H9 (cell line): ENCODE measurements at regions not wholly inside any gene's neighbourhood (a gene's known extent, or its start where the extent isn't known, plus 50 kb on each side); places are given as distances from the start of the nearest gene placed in this dataset.
A peak's percentile ranks its signal among the peaks of the same experiment; 100 is the strongest.

Experiments
- DNase-seq: peaks from one replicate; pipeline ENCODE4 v3.0.0-alpha.2; 2017
- H2AFZ ChIP-seq: one replicate; pipeline ENCODE4 v1.6.1; 2013; ENCODE audit warnings: mild to moderate bottlenecking, low read length, control low read depth, moderate library complexity
- H2AK5ac ChIP-seq: 2 replicates; pipeline ENCODE4 v1.6.1; 2013; ENCODE audit warnings: low read length, control low read depth, mixed read lengths; ENCODE audit not compliant: insufficient read length
- H2BK120ac ChIP-seq: one replicate; pipeline ENCODE4 v1.6.1; 2013; ENCODE audit warnings: low read depth, mild to moderate bottlenecking, low read length, control low read depth, inconsistent platforms; ENCODE audit not compliant: poor library complexity, severe bottlenecking
- H2BK12ac ChIP-seq: 2 replicates; pipeline ENCODE4 v1.6.1; 2013; ENCODE audit warnings: low read length, control low read depth, mixed read lengths, low read depth; ENCODE audit not compliant: insufficient read length
- H2BK15ac ChIP-seq: 2 replicates; pipeline ENCODE4 v1.6.1; 2013; ENCODE audit warnings: low read depth, low read length, control low read depth
- H2BK20ac ChIP-seq: one replicate; pipeline ENCODE4 v1.6.1; 2013; ENCODE audit warnings: low read depth, mild to moderate bottlenecking, low read length, control low read depth, inconsistent platforms; ENCODE audit not compliant: poor library complexity, severe bottlenecking
- H2BK5ac ChIP-seq: 2 replicates; pipeline ENCODE4 v1.6.1; 2013; ENCODE audit warnings: low read length, control low read depth, mixed read lengths; ENCODE audit not compliant: insufficient read length
- H3K14ac ChIP-seq: 2 replicates; pipeline ENCODE4 v1.6.1; 2013; ENCODE audit warnings: low read length, control low read depth; ENCODE audit not compliant: insufficient read depth
- H3K18ac ChIP-seq: 2 replicates; pipeline ENCODE4 v1.6.1; 2013; ENCODE audit warnings: low read depth, mild to moderate bottlenecking, mixed read lengths, low read length, control low read depth; ENCODE audit not compliant: insufficient read length
- H3K23ac ChIP-seq: 2 replicates; pipeline ENCODE4 v1.6.1; 2013; ENCODE audit warnings: low read length, control low read depth, mixed read lengths, low read depth; ENCODE audit not compliant: insufficient read length
- H3K23me2 ChIP-seq: 2 replicates; pipeline ENCODE4 v1.6.1; 2013; ENCODE audit warnings: low read depth, mild to moderate bottlenecking, mixed read lengths, low read length, control low read depth; ENCODE audit not compliant: insufficient read length, poor library complexity, severe bottlenecking
- H3K27ac ChIP-seq: 2 replicates; pipeline ENCODE4 v1.5.1; 2013; ENCODE audit warnings: low read length, control low read depth, mixed read lengths, low read depth; ENCODE audit not compliant: insufficient read length
- H3K27me3 ChIP-seq: 2 replicates; pipeline ENCODE4 v1.6.1; 2013; ENCODE audit warnings: low read length, control low read depth, inconsistent platforms; ENCODE audit not compliant: insufficient read depth
- H3K4ac ChIP-seq: 2 replicates; pipeline ENCODE4 v1.6.1; 2013; ENCODE audit warnings: low read depth, mild to moderate bottlenecking, control low read depth, inconsistent platforms, low read length, moderate library complexity
- H3K4me1 ChIP-seq: 2 replicates; pipeline ENCODE4 v1.6.1; 2013; ENCODE audit warnings: low read length, control low read depth, inconsistent platforms; ENCODE audit not compliant: insufficient read depth
- H3K4me2 ChIP-seq: 2 replicates; pipeline ENCODE4 v1.6.1; 2013; ENCODE audit warnings: low read length, control low read depth, mixed read lengths; ENCODE audit not compliant: insufficient read length, insufficient read depth
- H3K56ac ChIP-seq: 2 replicates; pipeline ENCODE4 v1.6.1; 2013; ENCODE audit warnings: low read depth, mild to moderate bottlenecking, mixed read lengths, low read length, control low read depth; ENCODE audit not compliant: insufficient read length
- H3K79me1 ChIP-seq: 2 replicates; pipeline ENCODE4 v1.6.1; 2013; ENCODE audit warnings: low read depth, mild to moderate bottlenecking, moderate library complexity, low read length, control low read depth, inconsistent platforms; ENCODE audit not compliant: insufficient read depth, poor library complexity, severe bottlenecking
- H3K79me2 ChIP-seq: 2 replicates; pipeline ENCODE4 v1.6.1; 2013; ENCODE audit warnings: low read length, control low read depth, inconsistent platforms; ENCODE audit not compliant: insufficient read depth
- H3K9ac ChIP-seq: 2 replicates; pipeline ENCODE4 v1.6.1; 2013; ENCODE audit warnings: low read length, control low read depth, mixed read lengths; ENCODE audit not compliant: insufficient read length; ENCODE audit errors: extremely low read depth
- H3K9me3 ChIP-seq: one replicate; pipeline ENCODE4 v1.6.1; 2013; ENCODE audit warnings: low read depth, low read length, inconsistent platforms; ENCODE audit not compliant: control insufficient read depth
- H3T11ph ChIP-seq: one replicate; pipeline ENCODE4 v1.6.1; 2013; ENCODE audit warnings: mild to moderate bottlenecking, low read length, control low read depth, inconsistent platforms
- H4K20me1 ChIP-seq: one replicate; pipeline ENCODE4 v1.6.1; 2013; ENCODE audit not compliant: control insufficient read depth, insufficient read length, insufficient read depth
- H4K5ac ChIP-seq: 2 replicates; pipeline ENCODE4 v1.6.1; 2013; ENCODE audit warnings: low read depth, mild to moderate bottlenecking, mixed read lengths, low read length, control low read depth; ENCODE audit not compliant: insufficient read length
- H4K8ac ChIP-seq: replicated peaks from 2 replicates; pipeline ENCODE4 v1.6.1; 2013; ENCODE audit warnings: low read length, control low read depth, mixed read lengths, low read depth; ENCODE audit not compliant: insufficient read length
- H4K91ac ChIP-seq: 2 replicates; pipeline ENCODE4 v1.6.1; 2013; ENCODE audit warnings: low read depth, mild to moderate bottlenecking, moderate library complexity, mixed read lengths, low read length, control low read depth; ENCODE audit not compliant: insufficient read length
- H3K27ac Mint-ChIP-seq, 3 experiments: 2 replicates in 2 of 3; 3 replicates in 1 of 3; pipeline ENCODE4 v1.8.0; 2020 to 2021; ENCODE audit warnings: mixed read lengths in 3 of 3, mild to moderate bottlenecking in 1 of 3, moderate library complexity in 1 of 3
- H3K27me3 Mint-ChIP-seq: 2 replicates; pipeline ENCODE4 v1.8.0; 2021; ENCODE audit warnings: low read depth, mild to moderate bottlenecking, moderate library complexity, mixed read lengths
- H3K36me3 Mint-ChIP-seq, 3 experiments: 2 replicates in 2 of 3; 3 replicates in 1 of 3; pipeline ENCODE4 v1.8.0; 2020 to 2021; ENCODE audit warnings: low read depth in 3 of 3, mixed read lengths in 3 of 3; ENCODE audit not compliant: insufficient read depth in 1 of 3
- H3K4me1 Mint-ChIP-seq, 2 experiments: 2 replicates each; pipeline ENCODE4 v1.8.0; 2020; ENCODE audit warnings: mixed read lengths in 2 of 2
- H3K4me3 Mint-ChIP-seq, 2 experiments: 2 replicates in 1 of 2; 3 replicates in 1 of 2; pipeline ENCODE4 v1.8.0; 2020 to 2021; ENCODE audit warnings: mild to moderate bottlenecking in 2 of 2, mixed read lengths in 2 of 2, moderate library complexity in 1 of 2
- H3K9me3 Mint-ChIP-seq, 2 experiments: 2 replicates in 1 of 2; 3 replicates in 1 of 2; pipeline ENCODE4 v1.8.0; 2020; ENCODE audit warnings: mild to moderate bottlenecking in 2 of 2, mixed read lengths in 2 of 2, moderate library complexity in 1 of 2
- CTCF ChIP-seq: fragments of 200-600 bp; sonication (generic); conservative IDR thresholded peaks from 3 replicates; pipeline ENCODE4 v1.8.0; 2021; ENCODE audit warnings: antibody characterized with exemption, mild to moderate bottlenecking
- WGBS: extraction: QIAGEN DNeasy Blood & Tissue Kit; methylation state at CpG from one replicate; pipeline ENCODE4 v1.1.7; 2013; ENCODE audit warnings: missing lambda C conversion rate, low lambda C conversion rate, mixed read lengths; ENCODE audit not compliant: insufficient read length; ENCODE audit errors: extremely low coverage; 5-methylcytosine and 5-hydroxymethylcytosine counted together

- WGBS, result no CpG with 5 or more reads among the region's 2 CpGs
- H4K8ac ChIP-seq, result no peak overlapping the region
- H3K4me2 ChIP-seq, result no peak overlapping the region
- H3T11ph ChIP-seq, result no peak overlapping the region
- H3K27me3 Mint-ChIP-seq, result no peaks in the 10 kb centered on the region
- no peaks in the 10 kb centered on the region; a peak in 1 of 4 replicates for H3K4me1 Mint-ChIP-seq
- H3K36me3 Mint-ChIP-seq, result no peaks in the 10 kb centered on the region
- no peak for TF ChIP-seq CTCF
- no peaks in the 10 kb centered on the region for H3K9me3 ChIP-seq
- no peak overlapping the region for H2BK15ac ChIP-seq
- H3K27me3 ChIP-seq, result no peaks in the 10 kb centered on the region
- DNase-seq, result no peak
- H2AK5ac ChIP-seq, result no peak overlapping the region
- no peak overlapping the region for H3K4ac ChIP-seq
- no peaks in the 10 kb centered on the region for H3K4me1 ChIP-seq
- H3K23ac ChIP-seq, result no peak overlapping the region
- no peak overlapping the region for H4K5ac ChIP-seq
- H3K14ac ChIP-seq, result no peak overlapping the region
- no peak overlapping the region for H3K4me3 Mint-ChIP-seq
- no peak overlapping the region for H2AFZ ChIP-seq
- no peak overlapping the region for H3K27ac ChIP-seq
- 0 out of 7 replicates have a peak overlapping the region, but pooled peaks of 1 of the 3 experiments have one; percentile 6 for H3K27ac Mint-ChIP-seq
- H2BK20ac ChIP-seq, result no peak overlapping the region
- no peak overlapping the region for H4K91ac ChIP-seq
- H3K79me2 ChIP-seq, result no peaks in the 10 kb centered on the region; the same call in 1 of the 2 replicates
- no peaks in the 10 kb centered on the region for H3K79me1 ChIP-seq
- no peak overlapping the region for H2BK120ac ChIP-seq
- H4K20me1 ChIP-seq, result no peaks in the 10 kb centered on the region
- no peaks in the 10 kb centered on the region for H3K23me2 ChIP-seq
- H2BK12ac ChIP-seq, result no peak overlapping the region
- H3K9ac ChIP-seq, result no peak overlapping the region
- H3K18ac ChIP-seq, result no peak overlapping the region
- no peak overlapping the region for H3K56ac ChIP-seq
- no peaks in the 10 kb centered on the region for H3K9me3 Mint-ChIP-seq
- H2BK5ac ChIP-seq, result no peak overlapping the region
These were observed 813.1 kb upstream of the HTR2C start for GRCh38 chrX:113770806-113771205.
